GM18505 (cell line): ENCODE measurements at regions not wholly inside any gene's neighbourhood (a gene's known extent, or its start where the extent isn't known, plus 50 kb on each side); places are given as distances from the start of the nearest gene placed in this dataset.

Experiments
- ATAC-seq: cut with Tn5 transposase; IDR thresholded peaks from one replicate; pipeline ENCODE4 v1.9.1; 2021; ENCODE audit not compliant: unreplicated experiment
- POLR2A ChIP-seq: IDR thresholded peaks from 4 replicates; pipeline ENCODE4 v1.6.1; 2011; ENCODE audit warnings: borderline replicate concordance; ENCODE audit not compliant: insufficient read depth, insufficient read length; ENCODE audit errors: extremely low read depth

DNA sequence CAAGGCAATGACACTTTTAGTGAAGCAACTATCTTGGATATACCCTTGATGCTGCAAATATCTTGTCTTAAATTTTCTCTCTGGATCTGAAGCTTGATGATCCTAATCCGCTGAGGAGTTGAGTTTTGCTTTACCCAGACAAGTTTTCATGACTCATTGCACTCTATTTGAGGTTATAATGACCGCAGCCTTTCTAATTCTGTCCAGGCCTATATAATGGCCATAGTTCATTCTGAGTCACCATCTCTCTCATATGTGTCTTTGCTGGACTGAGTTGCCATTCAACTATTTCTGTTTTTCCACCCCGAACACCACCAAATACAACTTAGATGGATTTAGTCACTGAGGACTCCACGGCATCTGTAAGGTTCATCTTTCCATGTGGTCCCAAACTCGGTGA is 802.1 kb upstream of the FAM98A start:
- TF ChIP-seq POLR2A: no peak
- ATAC-seq: no peak

DNA sequence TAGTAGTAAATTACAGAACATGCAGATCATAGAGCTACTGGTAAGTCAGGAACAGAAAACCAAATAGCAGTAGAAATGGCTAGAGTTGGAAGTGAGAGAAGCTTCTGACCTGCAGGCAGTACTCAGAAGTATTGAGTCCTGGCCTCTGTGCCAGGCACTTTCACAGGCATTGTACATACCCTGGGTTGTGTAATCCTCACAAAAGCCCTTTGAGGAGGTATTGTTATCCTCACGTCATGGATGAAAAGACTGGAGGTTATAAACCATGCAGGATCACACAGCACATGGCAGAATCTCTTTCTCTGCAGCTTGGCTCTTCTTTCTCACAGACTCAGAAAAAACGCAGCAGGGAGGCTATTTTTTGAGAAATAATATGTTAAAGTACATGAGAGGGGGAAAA is 789.3 kb upstream of the FAM98A start:
- TF ChIP-seq POLR2A: no peak
- no peak for ATAC-seq

- TF ChIP-seq POLR2A: no peak
- no peak for ATAC-seq
Measured at GRCh38 chr2:34387536-34387935, 788.4 kb upstream of the FAM98A start.

- no peak for TF ChIP-seq POLR2A
- ATAC-seq: no peak
Measured at GRCh38 chr2:34379586-34379985, 780.5 kb upstream of the FAM98A start.

DNA sequence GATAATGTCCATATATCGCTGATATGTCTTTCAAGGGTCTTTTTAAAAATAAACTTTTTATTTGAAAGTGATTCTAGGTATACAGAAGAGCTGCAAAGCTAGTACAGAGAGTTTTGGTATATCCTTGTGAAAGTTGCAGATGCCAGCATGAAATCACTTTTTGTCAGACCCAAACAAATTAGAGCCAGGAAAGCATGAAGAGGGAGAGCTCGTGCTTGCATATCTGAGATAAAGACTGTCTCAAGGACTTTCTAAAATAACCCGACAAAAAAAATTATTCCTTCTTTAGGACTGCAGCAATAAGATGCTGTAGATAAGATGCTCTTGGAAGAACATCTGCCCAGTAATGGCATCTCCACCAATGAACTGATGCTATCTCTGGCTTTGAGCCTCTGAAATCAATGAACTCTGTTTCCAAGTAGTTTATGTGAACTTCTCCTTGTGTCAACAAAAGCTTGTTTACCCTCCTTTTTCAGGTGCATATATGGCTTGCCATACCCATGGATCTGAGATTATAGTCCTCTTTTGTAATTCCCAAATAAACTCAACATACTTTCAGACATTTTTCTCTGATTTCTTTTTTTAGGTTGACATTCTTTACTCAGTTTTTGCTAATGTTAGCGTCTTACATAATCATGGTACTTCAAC is 774.6 kb upstream of the FAM98A start:
- no peak for ATAC-seq
- TF ChIP-seq POLR2A: no peak

DNA sequence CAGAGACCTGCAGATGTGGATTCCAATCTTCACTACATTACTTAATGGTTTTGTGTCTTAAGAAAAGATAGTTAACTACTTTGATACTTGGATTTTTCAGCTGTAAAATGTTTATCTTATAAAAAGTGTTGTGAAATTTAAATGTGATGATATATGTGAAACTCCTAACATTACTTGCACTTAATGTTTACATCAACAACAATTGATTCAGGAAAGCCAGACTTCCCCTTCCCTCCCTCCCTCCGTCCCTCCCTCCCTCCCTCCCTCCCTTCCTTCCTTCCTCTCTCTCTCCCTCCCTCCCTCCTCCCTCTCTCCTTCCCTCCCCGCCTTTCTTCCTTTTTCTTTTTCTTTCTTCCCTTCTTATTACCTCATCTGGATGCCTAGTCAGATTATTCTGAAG is 773.9 kb upstream of the FAM98A start:
- no peak for ATAC-seq
- no peak for TF ChIP-seq POLR2A

DNA sequence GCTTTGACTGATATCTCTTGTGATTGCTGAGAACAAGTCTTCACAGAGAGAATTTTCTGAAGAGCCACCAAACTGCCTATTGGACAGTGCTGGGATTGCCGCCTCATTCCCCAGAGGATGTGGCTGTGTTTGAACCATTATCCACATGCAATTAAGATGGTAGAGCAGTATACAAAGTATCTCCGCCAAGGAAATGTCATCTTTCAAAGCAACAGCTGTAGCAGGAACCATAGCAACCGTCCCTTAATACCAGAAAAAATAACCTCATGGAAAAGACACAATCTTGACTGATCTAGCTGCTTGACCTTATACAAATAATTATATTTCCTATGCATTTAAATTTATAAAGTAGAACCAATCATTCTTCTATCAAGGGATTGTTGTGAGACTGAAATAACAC is 772.6 kb upstream of the FAM98A start:
- no peak for ATAC-seq
- TF ChIP-seq POLR2A: no peak

DNA sequence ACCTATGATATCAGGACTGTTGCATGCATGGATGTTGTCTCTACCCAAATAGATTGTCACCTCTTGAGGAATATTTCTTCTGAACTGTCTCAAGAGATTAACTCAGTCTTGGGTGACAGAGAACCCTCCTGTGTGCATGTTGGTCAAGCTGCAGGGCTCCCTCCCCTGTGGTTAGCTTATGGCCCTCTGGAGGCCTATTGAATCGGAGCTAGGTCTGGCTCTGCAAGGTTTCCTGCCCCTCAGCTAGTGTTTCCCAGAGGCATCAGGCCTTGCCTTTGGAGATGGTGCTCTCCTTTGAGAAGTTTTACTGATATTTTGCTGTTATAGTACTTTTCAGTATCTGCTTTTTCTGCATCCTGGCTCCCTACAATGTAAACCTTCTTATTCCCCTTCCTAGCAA is 769.2 kb upstream of the FAM98A start:
- ATAC-seq: no peak
- TF ChIP-seq POLR2A: no peak

DNA sequence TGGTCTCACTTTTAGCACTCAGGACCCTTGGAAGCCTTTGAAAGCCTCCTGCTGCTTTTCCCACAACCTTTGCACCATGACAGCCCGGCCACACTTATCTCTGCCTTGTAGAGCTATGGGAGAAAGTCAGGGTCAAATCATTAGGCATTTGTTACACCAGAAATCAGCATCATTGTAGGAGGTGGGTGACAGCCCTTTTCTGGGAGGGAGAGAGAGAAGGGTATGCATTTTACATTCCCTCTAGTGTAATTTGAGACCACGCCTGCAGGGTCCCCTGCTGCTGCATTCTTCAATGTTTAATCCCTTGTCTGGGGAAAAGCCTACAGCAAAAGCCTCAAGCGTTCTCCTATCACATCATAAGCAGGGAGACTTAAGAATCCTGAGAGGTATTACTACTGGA is 766.8 kb upstream of the FAM98A start:
- no peak for ATAC-seq
- no peak for TF ChIP-seq POLR2A

- no peak for TF ChIP-seq POLR2A
- no peak for ATAC-seq
Measured at GRCh38 chr2:34365512-34365911, 766.4 kb upstream of the FAM98A start.

GRCh38 chr2:34353509-34354113 is 754.5 kb upstream of the FAM98A start:
- TF ChIP-seq POLR2A: no peak
- ATAC-seq: no peak

DNA sequence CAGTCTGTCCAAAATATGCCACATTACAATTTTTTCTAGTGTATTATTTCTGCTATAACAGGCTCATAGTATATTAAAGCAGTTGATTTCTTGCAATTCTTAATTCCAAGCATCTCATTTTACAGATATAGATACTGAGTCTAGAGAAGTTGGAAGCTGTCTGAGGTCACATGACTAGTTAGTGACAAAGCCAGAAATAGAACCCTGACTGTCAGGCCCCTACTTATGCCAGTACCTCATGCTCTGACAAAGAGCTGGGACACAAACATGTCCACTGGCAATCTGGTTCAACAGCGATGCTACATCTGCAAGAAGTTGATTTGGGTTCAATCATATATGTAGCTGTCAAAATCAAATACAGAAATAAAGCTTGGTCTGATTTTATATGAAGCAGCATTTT is 750.4 kb upstream of the FAM98A start:
- no peak for ATAC-seq

GRCh38 chr2:34345030-34345429 is 745.9 kb upstream of the FAM98A start:
- no peak for TF ChIP-seq POLR2A
- ATAC-seq: no peak

More for the DNA sequence above, 750.4 kb upstream of the FAM98A start:
- no peak for TF ChIP-seq POLR2A

- no peak for ATAC-seq
- TF ChIP-seq POLR2A: no peak
Measured at GRCh38 chr2:34340307-34340706, 741.2 kb upstream of the FAM98A start.

- ATAC-seq: no peak
- no peak for TF ChIP-seq POLR2A
Measured at GRCh38 chr2:34337735-34338134, 738.6 kb upstream of the FAM98A start.

DNA sequence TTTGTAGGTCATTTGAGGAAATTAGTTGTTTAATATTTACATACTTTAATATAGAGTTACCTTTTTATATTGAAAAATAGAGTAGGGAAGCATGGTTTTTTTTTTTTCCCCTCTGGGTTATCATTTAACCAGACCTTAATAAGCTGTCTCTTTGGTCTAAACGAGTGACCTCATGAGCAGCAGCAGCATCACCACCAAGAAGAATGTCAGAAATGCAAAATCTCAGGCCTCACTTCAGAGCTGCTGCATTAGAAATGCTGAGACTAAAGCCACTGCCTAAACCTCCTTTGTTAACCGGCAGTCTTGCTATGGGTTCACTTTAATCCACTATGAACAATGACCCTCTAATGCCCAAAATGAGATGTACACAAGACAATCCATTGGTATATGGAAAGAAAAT is 733.7 kb upstream of the FAM98A start:
- no peak for TF ChIP-seq POLR2A
- no peak for ATAC-seq

GRCh38 chr2:34320056-34320455 is 721.0 kb upstream of the FAM98A start:
- no peak for ATAC-seq
- no peak for TF ChIP-seq POLR2A
